Ishikawa (cell line): ENCODE measurements at regions not wholly inside any gene's neighbourhood (a gene's known extent, or its start where the extent isn't known, plus 50 kb on each side); places are given as distances from the start of the nearest gene placed in this dataset.

Experiments used
- CEBPB ChIP-seq: IDR thresholded peaks from 2 replicates; pipeline ENCODE4 v1.6.1; 2012
- EGR1 ChIP-seq: IDR thresholded peaks from 2 replicates; pipeline ENCODE4 v1.6.1; 2012
- EP300 ChIP-seq: IDR thresholded peaks from 2 replicates; pipeline ENCODE4 v1.6.1; 2012; ENCODE audit warnings: borderline replicate concordance
- MAX ChIP-seq: IDR thresholded peaks from 2 replicates; pipeline ENCODE4 v1.6.1; 2012
- REST ChIP-seq: IDR thresholded peaks from 2 replicates; pipeline ENCODE4 v1.6.1; 2012; ENCODE audit warnings: low read depth, mild to moderate bottlenecking
- YY1 ChIP-seq: IDR thresholded peaks from 2 replicates; pipeline ENCODE4 v1.6.1; 2012; ENCODE audit warnings: low read depth
- ZBTB7A ChIP-seq: IDR thresholded peaks from 2 replicates; pipeline ENCODE4 v1.6.1; 2012; ENCODE audit warnings: low read depth

DNA sequence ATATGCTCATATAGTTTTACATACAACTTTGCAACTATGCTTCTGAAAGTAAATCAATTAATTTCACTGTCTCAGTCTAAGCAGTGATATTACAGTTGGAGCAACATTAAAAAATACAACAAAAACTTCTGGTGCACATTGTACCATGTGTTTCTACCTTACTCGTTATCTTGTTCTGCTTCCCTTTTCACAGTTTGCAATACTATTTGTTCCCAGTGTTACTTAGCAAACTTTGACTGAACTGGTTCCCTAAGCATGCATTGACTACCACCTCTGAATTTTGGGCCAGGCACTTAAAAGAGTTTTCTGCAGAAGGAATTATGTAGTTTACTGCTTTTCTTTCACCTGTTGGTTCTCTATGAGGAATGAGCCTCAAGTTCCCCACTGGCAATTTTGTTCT, 152.7 kb downstream of the SEC61B start:
- TF ChIP-seq CEBPB (no peak), EGR1 (no peak), REST (no peak), YY1 (no peak), EP300 (no peak), MAX (no peak), ZBTB7A (no peak)
